ENCODE measurements at regions not wholly inside any gene's neighbourhood (a gene's known extent, or its start where the extent isn't known, plus 50 kb on each side); places are given as distances from the start of the nearest gene placed in this dataset.

DNA sequence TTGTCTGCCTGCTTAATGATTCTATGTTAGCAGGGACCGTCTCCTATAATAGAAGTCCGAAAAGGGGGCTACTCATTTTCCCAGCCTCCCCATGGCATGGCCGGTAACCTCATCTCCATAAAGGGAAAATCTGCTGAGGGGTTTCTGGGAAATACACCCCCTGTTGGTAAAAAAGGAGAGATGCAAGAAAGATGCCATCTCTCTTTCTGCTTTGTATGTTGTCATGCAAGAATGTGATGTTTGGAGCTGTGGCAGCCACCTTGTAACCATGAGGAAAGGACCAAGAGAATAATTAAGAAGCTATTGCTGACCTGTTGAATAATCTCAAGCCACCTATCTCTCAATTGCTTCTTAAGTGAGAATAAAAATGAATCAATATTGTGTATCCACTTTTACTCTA, 94.8 kb upstream of the XYLT1 start:
- TF ChIP-seq, protein P1, sequence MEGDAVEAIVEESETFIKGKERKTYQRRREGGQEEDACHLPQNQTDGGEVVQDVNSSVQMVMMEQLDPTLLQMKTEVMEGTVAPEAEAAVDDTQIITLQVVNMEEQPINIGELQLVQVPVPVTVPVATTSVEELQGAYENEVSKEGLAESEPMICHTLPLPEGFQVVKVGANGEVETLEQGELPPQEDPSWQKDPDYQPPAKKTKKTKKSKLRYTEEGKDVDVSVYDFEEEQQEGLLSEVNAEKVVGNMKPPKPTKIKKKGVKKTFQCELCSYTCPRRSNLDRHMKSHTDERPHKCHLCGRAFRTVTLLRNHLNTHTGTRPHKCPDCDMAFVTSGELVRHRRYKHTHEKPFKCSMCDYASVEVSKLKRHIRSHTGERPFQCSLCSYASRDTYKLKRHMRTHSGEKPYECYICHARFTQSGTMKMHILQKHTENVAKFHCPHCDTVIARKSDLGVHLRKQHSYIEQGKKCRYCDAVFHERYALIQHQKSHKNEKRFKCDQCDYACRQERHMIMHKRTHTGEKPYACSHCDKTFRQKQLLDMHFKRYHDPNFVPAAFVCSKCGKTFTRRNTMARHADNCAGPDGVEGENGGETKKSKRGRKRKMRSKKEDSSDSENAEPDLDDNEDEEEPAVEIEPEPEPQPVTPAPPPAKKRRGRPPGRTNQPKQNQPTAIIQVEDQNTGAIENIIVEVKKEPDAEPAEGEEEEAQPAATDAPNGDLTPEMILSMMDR (IDR thresholded peaks at IDR 0.05; ENCODE audit: low read length): no peak
- no peak for TF ChIP-seq EZH2 (optimal IDR thresholded peaks at IDR 0.05; ENCODE audit: low read depth, low read length)

Measured in MM.1S (cell line).